NCI-H526 (cell line): ENCODE measurements at regions not wholly inside any gene's neighbourhood (a gene's known extent, or its start where the extent isn't known, plus 50 kb on each side); places are given as distances from the start of the nearest gene placed in this dataset.

Experiments used
- DNase-seq, 2 experiments: peaks; one replicate each; lab custom pipeline; 2025; lab: John Stamatoyannopoulos, UW

DNA sequence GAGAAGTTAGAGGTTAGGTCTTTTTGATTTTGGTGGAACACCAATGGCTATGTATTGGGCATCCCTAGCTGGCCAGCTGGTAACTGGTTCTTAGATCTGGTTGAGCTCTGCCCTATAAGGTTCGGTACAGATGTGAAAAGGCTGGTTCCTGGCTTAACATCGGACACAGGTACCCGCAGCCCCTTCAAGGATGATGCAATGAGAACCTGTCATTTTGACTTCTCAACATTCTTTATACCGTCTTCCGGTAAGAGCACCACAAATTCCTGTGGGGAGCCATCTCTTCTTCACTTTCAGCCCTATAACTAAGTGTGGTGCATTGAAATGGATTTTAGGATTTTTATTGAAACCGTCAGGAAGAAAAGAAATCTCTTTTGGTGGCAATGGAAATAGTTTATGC lies 222.8 kb downstream of the ADAMTS9 start:
- DNase-seq: no peak

DNA sequence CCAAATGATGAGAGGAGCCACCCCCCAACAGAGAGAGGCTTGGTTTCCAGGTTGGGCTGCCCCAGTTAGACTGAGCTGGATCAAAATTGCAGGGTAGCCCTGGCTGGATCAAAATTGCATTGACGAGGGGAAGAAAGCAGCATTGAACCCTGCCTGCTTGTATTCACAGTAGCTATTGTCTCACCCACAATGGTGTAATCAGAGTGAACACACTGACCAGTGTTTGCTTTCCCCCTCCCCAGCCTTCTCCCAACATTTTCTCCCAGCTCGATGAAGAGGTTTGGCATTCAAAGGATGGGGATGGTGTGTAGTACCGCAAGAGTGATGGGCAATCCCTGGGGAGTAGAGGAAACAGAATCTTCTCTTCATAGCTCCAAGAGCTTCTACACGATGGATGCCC lies 223.8 kb downstream of the ADAMTS9 start:
- no peak for DNase-seq

DNA sequence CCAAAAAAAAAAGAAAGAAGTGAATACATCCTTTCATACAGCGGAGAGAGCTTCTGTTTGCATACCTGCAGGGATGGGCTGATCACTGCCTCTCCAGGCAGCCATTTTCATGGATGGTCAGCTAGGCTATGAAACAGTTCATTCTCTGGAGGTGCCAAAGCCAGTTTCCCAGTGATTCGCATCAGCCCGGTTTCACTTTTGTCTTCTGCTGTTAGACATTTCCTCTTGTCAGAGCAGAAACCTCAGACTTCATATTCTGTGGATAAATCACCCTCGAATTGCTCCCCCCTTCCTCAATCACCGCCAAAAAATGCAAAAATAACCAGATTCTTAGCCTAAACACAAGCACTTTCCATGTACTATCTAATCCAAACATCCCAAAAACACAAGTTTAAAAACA lies 225.6 kb downstream of the ADAMTS9 start:
- no peak for DNase-seq

DNA sequence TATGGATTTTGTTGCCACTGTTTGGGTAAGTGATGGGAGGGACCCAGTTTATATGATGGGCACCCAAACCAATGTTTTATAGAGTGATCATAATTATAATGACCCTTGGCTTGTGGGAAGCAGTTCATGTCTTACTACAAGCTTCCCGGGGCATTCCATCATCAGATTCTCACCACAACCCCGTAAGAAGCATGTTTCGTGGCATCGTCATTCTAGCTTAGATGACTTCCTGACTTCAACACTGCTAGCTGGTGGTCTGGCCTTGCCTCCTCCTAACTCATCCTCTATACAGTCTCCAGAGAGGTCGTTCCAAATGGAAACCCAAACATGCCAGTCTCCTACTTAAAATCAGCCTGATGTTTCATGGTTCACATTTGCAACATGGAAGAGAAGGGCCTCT lies 226.9 kb downstream of the ADAMTS9 start:
- DNase-seq: no peak

DNA sequence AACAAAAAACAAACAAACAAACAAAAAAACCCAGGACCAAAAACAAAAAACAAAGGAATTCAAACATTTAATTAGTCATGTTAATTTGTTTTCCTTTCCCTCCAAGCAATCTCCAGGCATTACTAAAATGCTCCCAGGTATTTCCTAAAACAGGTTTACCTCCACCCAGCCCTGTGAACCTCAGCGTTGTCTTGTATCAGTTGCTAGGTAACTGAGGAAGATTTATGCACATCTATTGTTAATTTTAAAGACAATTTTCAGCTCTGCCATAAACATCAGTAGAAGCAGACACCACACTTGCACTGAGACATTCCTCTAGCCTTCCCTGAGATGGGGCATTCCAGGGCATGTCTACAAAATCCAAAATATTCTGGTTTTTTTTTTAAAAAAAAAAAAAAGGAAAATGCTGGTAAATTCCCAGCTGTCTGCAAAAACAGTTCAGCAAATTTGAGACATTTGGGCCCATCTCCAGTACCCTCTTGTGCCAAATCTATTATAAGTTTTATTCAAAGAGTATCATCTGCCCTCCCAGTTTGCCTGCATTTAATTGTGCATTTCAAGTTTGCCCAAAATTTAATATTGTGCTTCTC lies 227.6 kb downstream of the ADAMTS9 start:
- DNase-seq: no peak

DNA sequence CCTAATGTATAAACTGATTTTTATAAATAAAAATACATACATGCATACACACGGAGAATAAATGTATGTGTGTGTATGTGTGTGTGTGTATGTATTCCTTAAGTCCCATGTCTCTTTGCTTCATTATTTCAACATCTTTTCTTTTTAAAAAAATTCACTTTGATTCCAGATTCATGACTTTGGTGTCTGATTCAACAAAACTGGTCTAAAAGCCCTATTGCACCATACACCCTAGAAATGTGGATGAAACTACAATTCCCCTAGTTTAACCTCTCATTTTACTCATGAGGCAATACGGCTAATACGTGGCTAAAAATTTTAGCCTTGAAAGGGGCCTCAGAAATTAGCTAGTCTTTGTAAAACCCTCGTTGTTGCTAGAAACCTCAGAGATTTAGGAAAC lies 228.1 kb downstream of the ADAMTS9 start:
- no peak for DNase-seq

DNA sequence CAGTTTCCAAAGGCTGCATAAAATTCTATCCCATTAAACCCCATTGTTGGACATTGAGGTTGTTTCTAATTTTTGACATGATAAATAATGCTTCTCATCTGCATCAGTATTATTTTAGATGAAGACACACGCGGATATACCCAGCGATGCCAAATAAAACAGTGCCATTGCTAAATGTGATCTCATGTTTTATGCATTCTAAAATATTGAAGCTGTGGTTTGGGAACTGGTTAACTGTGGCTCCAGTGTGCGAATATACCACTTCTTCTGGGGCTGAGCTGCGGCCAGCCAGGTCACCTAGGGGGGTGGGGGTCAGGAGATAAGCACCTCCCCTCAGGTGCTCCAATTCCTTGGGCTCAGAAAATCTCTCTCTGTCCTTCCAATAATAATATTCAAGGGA lies 230.0 kb downstream of the ADAMTS9 start:
- DNase-seq: no peak

DNA sequence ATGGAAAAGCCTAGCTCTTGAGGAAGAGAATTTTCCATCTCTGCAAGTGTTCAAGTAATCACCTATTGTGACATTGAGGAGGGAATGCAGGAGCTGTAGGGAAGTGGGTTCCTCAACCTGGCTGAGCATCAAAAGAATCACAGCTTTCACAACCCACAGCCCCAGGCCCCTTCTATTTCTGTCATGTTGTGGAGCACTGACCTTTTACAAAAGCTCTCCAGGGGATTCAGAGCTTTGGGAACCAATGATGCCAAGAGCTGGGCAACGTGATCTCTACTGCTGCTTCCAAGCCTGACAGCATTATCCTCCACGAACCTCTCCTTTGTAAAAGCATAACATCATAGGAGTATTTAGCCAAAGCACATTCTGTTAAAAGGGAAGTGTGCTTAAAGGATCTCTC lies 231.1 kb downstream of the ADAMTS9 start:
- no peak for DNase-seq

DNA sequence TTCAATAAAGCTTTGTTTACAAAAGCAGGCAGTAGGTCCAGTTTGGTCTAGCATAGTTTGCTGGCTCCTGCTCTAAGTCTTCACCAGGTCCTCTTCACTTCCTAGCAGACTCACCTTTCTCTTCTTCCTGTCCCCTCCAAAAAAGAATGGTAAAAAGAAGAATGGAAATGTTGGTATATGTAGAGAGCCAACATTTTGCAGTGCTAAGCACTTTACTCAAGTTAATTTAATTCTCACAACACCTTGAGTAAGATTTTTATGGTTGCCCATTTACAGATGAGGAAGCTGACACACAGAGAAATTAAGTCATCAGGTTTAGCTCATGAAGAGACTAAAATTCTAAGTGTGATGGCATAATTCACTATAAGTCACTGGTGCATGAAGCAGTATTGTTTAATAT lies 230.1 kb upstream of the PRICKLE2 start:
- DNase-seq: no peak

DNA sequence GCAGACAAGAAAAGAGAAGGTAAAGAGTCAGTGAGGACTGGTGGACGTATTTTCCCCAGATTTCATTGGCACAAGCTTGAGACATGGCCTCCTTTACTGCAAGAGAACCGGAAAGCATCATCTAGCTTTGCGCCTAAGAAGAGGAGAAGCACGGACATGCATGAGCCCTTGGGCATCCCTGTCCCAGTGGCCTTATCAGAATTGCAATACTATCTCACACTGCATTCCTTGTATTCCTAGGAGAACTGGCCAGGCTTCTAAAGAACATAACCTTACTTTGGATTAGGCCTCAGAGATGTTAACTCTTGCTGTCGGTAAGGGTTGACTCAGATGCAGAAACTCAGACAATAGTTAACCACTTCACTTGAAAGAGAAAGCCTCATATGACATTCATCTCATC lies 229.5 kb upstream of the PRICKLE2 start:
- no peak for DNase-seq

DNA sequence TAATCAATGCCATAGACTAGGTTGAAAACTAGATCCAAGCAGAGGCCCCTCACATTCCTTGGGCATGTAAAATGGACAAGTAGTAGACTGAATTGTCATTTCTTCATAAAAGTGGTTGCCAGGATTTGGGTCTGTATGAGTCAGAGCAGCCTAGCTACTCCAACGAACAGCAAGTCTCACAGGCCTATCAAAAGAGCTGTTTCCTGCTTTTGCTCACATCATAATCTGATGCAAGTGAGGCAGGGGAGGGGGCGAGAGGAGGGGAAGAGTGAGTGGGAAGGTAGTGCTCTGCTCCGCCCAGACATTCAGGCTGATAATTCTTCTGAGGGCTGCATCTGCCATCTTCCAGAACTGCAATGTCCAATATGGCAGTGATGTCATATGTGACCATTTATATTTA lies 228.9 kb upstream of the PRICKLE2 start:
- DNase-seq: no peak

DNA sequence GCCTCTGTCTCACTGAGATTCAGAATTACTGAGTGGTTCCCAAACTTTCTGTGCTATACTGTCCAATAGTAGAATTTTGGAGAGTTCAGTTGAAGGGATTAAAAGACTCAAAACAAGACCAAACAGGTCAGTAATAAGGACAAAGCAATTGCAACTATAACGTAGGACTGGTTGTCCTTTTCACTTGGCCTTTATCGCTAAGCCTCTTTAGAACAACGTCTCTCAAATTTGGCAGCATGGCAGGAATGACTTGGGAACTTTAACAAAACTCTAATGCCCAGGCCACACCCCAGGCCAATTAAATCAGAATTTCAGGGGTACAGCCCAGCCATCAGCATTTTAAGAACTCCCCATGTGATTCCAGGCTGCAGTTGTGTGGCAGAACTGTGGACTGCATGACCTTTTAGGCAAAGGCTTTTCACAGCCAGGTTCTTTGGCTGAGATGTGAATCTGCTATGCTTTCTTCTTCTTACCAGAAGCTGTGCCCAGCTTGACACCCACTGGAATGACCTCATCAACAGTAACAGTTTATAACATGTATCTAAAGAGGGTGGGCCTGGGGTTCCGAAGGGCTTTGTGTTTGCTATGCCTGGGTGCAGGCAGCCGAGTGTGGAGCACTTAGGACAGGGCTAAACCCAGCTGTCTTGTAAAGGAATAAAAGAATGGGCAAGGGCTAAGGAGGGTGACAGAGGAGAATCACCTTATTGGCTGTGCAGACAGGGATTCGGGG lies 226.2 kb upstream of the PRICKLE2 start:
- no peak for DNase-seq

DNA sequence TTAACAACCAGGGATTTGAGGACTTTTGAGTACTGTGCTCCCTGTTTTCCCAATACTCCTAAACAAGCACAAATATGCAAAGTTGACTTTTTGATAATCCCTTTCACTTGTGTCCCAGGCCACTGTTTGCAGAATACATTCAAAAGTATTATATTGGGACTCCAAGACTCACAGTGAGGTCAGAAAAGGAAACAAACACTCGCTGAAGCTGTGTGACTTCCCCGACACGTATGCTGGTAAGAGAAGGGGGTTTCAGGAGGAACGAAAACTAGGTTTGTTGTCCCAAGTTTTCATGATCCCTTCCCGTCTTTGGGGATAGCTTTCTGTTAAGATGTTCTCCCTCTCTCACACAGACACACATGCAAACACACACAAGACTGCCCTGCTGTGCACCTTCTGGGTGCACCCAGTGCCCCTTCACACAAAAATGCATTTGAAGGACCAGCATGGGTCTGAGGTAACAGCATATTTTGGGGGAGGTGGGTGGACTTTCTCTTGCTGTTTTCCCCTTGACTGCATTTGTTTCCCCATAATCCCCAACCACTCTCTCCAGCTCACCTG lies 225.2 kb upstream of the PRICKLE2 start:
- no peak for DNase-seq

DNA sequence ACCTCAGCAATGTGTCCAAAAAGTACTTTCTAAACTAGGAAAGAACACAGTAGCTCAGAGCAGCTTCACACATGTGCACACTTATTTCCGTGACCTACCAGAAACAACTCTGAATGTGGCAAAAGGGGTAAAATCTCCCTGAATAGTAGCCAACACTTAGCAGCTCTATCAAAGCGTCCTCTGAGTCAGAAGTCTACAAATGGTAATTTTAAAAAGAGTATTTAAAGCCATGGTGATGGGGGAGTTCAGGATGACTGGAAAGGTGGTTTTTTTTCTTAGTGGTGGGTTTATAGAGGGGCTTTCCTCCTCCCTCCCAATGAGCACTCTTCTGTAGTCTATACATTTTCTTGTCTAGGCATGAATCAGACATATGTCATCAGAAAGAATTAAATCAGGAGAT lies 223.8 kb upstream of the PRICKLE2 start:
- no peak for DNase-seq

DNA sequence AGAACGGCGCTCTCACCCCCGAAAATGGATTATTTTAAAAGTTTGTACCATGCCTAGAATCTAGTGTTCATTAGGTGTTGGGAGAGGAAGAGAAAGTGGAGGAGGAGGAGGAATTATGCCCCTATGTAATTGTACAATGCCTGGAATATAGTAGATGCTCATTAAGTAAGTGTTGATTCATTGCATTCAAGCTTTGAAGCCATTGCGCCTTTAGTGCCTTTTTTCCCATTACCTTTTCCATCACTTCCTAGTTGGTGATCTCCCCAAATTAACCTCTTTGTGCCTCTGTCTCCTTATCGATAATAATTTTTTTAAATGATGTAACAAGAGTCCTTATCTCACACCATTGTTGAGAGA lies 220.7 kb upstream of the PRICKLE2 start:
- no peak for DNase-seq

DNA sequence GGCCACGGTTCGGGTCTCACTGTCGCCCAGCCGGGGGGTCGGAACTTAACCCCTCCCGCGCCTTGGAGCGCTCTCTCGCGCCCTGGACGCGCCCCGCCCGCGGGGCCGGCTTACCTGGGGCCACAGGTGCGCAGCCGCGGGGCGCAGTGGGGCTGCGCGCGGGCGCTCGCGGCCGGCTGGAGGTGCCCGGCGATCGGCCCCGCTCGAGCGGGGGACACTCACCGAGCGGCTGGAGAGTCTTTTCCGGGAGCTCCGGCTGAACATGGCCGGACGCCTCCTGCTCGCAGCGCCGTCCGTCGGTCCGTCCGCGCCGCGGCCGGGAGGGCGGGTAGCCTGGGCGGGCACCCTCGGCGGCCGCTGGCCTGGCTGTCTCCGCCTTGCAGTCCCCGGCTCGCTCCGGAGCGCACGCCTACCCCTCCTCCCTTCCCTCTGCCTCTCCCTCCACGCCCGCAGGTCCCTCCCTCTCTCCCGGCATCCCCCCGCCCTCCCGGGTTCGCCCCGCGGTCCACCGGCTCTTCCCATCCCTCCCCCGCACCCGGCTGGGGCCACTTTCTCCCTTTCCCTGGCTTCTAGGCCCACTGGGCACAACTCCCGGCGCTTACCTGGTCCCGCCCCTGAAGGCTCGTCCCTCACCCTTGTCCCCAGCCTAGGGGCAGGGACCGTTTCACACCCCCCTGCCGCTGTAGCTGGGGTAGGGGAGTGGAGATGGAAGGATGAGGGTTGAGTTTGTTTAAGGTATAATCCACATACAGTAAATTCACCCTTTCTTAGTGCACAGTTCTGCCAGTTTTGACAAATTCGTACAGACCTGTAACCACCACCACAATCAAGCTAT lies 220.1 kb upstream of the PRICKLE2 start:
- peak; percentile 13 to 54 for DNase-seq

DNA sequence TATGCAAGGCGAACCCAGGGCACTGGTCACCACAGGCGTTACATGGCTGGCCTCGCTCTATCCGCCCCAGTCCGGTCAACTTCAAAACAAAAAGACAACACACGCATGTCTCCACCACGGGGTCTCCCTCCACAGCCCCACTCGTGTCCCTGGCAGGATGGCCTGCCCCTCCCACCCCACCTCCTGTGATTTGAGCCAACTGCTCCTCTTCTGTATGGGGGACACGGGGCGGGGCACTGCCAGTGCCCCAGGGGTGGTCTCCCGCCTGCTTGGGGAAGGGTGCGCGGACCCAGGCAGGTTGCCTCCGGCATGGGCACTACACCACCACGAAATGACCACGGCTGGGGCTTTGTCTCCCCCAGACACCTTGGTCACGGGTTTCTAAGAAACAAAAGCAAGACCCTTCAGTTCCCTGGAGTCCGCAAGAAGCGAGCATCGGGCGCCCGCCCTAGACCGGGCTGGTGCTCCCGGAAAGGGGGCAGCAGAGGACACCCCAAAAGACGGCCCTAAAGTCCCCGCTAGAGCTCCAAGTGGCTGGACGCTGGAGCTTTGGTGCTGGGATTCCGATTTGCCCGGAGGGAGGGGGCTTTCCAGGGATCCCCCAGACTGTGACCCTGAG lies 219.3 kb upstream of the PRICKLE2 start:
- peak in 1 of 2 experiments; percentile 26 for DNase-seq

DNA sequence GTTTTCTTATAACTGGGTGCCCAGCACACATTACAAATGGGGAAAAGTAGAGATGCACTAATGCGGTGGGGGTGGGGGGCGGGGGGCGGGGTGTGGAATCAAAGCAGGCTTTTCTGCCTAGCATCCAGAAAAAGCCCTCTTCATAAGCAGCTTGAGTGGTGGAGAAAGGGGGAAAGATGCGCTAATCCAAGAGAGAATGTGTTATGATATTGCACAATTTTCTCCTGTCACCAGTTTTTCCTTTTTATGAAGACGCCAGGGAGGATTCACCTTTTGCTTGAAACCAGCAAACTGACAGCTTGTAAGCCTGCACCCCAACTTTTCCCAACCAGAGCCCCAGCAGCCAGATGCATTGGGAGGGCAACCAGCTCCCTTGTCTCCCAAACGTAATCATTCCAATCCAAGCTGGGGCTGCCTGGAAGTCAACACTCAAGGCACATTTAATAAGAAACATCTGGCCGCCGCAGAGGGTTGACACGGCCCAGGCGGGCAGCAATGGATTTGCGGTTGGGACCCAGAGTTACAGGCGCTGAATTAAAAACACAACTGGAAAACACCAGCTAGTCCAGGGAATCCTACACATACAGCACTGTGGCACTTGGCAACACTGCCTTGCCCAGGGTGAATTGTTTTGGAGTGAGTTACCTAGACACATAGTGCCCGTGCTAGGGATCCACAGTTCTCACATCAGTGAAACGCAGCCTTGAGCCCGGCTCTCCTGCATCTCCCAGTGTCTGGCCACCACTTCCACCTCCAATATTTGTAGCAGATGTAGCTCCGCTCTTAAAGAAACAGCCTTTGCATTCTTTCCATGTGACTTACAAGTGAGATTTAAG lies 218.5 kb upstream of the PRICKLE2 start:
- no peak for DNase-seq

DNA sequence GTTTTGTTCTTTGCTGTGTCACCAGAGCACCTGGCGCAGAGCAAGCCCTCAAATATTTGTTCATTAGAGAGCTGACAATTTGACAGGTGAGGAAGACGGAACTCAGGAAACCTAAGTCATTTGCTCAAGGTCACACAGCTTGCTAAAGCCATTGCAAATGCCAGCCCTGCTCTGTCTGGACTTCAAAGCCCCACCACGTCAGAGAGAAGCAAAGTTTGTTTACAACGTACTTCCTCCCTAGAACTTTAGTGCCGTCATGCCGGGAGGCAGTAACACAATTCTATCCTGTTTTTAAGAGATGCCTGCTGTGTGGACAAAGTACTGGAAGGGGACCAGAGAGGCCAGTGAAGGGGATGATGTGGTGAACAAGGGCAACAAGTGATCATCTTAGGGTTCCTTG lies 216.6 kb upstream of the PRICKLE2 start:
- DNase-seq: no peak

DNA sequence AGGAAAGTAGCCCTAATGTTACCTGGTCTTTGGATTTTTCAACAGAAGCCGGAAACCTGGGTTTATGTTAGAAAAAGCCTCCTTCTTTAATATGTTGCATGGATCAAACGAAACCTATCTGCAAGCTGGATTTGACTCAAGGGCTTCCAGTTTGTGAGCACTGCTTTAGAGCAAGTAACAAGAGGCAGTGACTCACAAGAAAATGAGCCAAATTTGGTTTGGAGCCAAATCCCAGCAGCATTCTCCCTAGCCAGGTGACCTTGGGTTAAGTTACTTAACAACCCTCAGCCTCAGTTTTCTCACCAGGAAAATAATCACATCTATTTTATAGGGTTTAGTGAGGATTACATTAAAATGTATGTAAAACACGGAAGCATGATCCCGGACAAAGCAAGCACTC lies 215.2 kb upstream of the PRICKLE2 start:
- no peak for DNase-seq

DNA sequence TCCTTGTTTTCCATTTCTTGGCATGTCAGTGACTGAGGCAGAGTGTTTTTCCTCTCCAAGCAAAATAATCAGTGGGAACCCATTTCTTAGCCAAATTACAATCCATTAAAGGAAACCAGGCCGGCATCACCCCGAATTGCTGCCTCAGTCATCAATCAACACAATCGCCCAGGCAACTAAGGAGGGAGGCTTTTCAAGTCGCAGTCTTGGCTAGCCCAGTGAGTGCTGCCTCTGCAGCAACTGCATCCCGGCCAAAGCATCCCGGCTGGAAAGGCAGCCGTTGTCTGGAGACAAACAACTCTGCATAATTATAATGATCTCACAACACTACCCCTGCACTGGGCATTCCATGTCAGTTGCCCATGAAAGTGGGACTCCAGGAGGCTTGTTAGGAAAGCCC lies 213.5 kb upstream of the PRICKLE2 start:
- DNase-seq: no peak

DNA sequence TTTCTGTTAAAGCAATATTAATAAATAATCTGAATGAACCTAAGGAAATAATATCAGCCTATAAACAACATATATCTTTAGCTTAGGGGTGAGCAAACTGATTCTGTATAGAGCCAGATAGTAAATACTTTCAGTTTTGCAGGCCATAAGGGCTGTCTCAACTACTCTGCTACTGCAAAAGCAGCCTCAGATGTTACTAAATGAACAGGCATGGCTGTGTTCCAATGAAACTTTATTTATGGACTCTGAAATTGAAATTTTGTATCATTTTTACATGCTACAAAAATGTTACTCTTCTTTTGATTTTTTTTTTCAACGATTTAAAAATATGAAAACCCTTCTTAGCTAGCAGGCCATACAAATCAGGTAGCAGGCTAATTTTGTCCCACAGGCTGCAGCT lies 212.8 kb upstream of the PRICKLE2 start:
- DNase-seq: no peak
